Upper lobe of right lung (tissue), 1 donor: ENCODE measurements at regions not wholly inside any gene's neighbourhood (a gene's known extent, or its start where the extent isn't known, plus 50 kb on each side); places are given as distances from the start of the nearest gene placed in this dataset.

Experiments
- ATAC-seq: fragments of 200-7000 bp; cut with Tn5 transposase; one replicate; pipeline ENCODE4 v1.9.1; 2020; ENCODE audit warnings: mild to moderate bottlenecking, moderate library complexity
- DNase-seq: peaks from one replicate; pipeline ENCODE4 v3.0.0-alpha.2; 2020
- H3K27ac ChIP-seq: fragments of 200-600 bp; one replicate; pipeline ENCODE4 v1.8.0; 2022
- H3K27me3 ChIP-seq: fragments of 200-600 bp; one replicate; pipeline ENCODE4 v1.8.0; 2022; ENCODE audit warnings: mild to moderate bottlenecking
- H3K36me3 ChIP-seq: fragments of 200-600 bp; one replicate; pipeline ENCODE4 v1.8.0; 2022
- H3K4me1 ChIP-seq: fragments of 200-600 bp; one replicate; pipeline ENCODE4 v1.8.0; 2022
- H3K4me3 ChIP-seq: fragments of 200-600 bp; one replicate; pipeline ENCODE4 v1.8.0; 2022; ENCODE audit warnings: mild to moderate bottlenecking
- H3K9me3 ChIP-seq: fragments of 200-600 bp; one replicate; pipeline ENCODE4 v1.8.0; 2022
- intact Hi-C: fragments of 100-400 bp; cut with DNase I; formaldehyde crosslinking; loops from one replicate; pipeline ENCODE4 v1.11.0; 2022
- TF ChIP-seq, protein P1 (sequence below): fragments of 200-600 bp; IDR thresholded peaks from one replicate; pipeline ENCODE4 v1.8.0; 2022; ENCODE audit warnings: antibody characterized with exemption
- donor health status: DM: no; HTN: yes; CAD: no; lungs with severe emphysema.

DNA sequence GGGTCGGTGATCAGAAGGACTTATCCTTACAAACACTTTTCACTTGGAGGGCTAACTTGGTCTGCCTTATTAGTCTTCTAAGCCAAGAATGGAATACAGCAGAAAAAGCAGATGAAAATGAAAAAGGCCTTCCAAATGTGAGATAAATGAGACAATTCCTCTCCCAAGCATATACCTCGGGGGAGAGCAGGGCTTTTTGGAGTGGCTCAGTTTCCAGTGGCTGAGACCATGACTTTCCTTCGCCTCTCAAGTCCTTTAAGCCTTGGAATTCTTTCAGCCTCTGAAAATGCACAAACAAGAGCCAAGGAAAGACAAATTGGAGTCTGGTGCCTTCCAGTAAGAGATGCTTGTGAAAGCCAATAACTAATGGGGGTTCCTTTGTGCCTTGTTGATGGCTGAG lies 130.9 kb downstream of the DTWD1 start:
- Histone ChIP-seq H3K27ac (no peak overlapping the region), H3K36me3 (no peaks in the 10 kb centered on the region), H3K27me3 (no peaks in the 10 kb centered on the region), H3K9me3 (no peaks in the 10 kb centered on the region), H3K4me1 (no peaks in the 10 kb centered on the region), H3K4me3 (no peak overlapping the region)
- DNase-seq (no peak), ATAC-seq (no peak)
- intact Hi-C loops: no loop called here
- TF ChIP-seq, protein P1, sequence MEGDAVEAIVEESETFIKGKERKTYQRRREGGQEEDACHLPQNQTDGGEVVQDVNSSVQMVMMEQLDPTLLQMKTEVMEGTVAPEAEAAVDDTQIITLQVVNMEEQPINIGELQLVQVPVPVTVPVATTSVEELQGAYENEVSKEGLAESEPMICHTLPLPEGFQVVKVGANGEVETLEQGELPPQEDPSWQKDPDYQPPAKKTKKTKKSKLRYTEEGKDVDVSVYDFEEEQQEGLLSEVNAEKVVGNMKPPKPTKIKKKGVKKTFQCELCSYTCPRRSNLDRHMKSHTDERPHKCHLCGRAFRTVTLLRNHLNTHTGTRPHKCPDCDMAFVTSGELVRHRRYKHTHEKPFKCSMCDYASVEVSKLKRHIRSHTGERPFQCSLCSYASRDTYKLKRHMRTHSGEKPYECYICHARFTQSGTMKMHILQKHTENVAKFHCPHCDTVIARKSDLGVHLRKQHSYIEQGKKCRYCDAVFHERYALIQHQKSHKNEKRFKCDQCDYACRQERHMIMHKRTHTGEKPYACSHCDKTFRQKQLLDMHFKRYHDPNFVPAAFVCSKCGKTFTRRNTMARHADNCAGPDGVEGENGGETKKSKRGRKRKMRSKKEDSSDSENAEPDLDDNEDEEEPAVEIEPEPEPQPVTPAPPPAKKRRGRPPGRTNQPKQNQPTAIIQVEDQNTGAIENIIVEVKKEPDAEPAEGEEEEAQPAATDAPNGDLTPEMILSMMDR: no peak

DNA sequence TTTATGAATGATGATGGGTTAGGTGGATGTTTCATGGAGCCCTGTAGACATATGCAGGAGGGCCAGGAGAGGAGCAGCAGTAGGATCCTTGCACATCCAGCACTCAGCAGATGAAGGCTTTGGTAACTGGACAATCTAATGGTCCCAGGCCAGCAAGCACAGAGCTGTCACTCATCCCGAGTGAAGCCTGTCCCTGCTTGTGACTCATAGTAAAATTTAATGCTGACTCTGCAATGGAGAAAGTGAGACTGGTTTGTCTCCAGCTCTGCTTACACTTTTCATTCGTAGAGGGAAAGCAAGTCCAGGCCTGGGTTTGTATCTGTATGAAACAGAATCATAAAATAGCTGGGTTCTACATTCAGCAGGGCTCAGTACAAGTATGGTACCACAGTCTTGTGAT lies 131.7 kb downstream of the DTWD1 start:
- intact Hi-C loops: no loop called here
- TF ChIP-seq, protein P1: no peak
- DNase-seq (no peak), ATAC-seq (no peak)
- H3K27ac ChIP-seq: no peak overlapping the region
- no peak overlapping the region for H3K4me3 ChIP-seq
- no peaks in the 10 kb centered on the region for H3K36me3 ChIP-seq
- H3K9me3 ChIP-seq: no peaks in the 10 kb centered on the region
- H3K4me1 ChIP-seq: no peaks in the 10 kb centered on the region
- no peaks in the 10 kb centered on the region for H3K27me3 ChIP-seq

DNA sequence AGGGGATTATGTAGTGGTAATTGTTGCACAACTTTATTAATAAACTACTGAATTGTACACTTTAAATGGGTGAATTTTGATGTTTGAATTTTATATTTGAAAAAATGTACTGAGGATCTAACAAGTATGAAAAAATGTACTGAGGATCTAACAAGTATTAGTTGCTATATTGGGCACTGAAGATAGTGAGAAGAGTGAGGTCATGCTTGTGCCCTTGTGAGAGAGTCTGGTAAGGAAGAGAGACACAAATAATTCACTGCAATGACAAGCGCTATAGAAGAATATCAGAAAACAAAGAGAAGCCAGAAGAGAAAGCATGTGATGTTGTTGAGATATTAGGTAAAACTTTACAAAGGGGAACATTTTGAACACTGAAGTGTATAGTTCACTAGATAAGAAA lies 137.6 kb downstream of the DTWD1 start:
- no peak overlapping the region for H3K4me3 ChIP-seq
- H3K27ac ChIP-seq: no peak overlapping the region
- peaks cover 10% of the 10 kb centered on the region for H3K9me3 ChIP-seq
- no peaks in the 10 kb centered on the region for H3K36me3 ChIP-seq
- H3K4me1 ChIP-seq: no peaks in the 10 kb centered on the region
- TF ChIP-seq, protein P1: no peak
- no peaks in the 10 kb centered on the region for H3K27me3 ChIP-seq
- no peak for ATAC-seq
- intact Hi-C loops: no loop called here
- DNase-seq: no peak

DNA sequence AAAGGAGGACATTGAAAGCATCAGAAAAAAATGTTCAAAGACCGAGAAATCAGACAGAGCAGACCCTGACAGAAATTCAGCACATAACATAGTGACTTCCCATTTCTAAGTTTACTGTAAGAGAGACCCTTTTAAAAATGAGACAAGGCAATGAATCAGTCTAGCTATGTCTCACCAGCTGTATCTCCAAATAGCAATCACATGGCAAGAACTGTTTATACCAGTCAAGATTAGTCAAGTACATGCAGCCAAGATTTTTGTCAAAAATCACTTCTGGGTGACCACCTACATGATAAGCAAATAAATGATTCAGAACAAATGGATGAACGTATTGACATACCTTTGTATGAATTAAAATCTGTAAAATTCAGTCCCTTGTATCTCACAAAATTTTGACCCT lies 138.0 kb downstream of the DTWD1 start:
- DNase-seq (no peak), ATAC-seq (no peak)
- H3K36me3 ChIP-seq: no peaks in the 10 kb centered on the region
- peaks cover 10% of the 10 kb centered on the region for H3K9me3 ChIP-seq
- intact Hi-C loops: no loop called here
- H3K27ac ChIP-seq: no peak overlapping the region
- no peaks in the 10 kb centered on the region for H3K4me1 ChIP-seq
- no peak overlapping the region for H3K4me3 ChIP-seq
- no peaks in the 10 kb centered on the region for H3K27me3 ChIP-seq
- TF ChIP-seq, protein P1: no peak

DNA sequence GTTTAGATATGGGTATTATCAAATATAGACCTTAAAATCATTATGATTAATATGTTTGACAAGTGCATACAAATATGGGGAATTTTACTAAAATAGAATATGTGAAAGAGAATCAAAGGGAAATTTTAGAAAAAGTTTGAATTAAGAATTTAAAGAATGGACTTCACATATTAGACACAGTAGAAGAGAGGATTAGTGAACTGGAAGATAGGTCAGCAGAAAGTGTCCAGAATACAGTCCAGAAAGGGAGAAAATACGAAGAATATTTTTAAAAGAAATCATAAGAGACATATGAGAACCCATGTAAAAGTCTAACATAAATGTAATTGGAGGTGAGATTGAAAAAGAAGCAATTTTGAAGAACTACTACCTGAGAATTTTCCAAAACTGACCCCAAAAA lies 139.9 kb downstream of the DTWD1 start:
- TF ChIP-seq, protein P1: no peak
- H3K27ac ChIP-seq: no peak overlapping the region
- no peaks in the 10 kb centered on the region for H3K27me3 ChIP-seq
- no peaks in the 10 kb centered on the region for H3K4me1 ChIP-seq
- no peaks in the 10 kb centered on the region for H3K36me3 ChIP-seq
- H3K9me3 ChIP-seq: peaks cover 20% of the 10 kb centered on the region
- DNase-seq (no peak), ATAC-seq (no peak)
- H3K4me3 ChIP-seq: no peak overlapping the region
- intact Hi-C loops: no loop called here

DNA sequence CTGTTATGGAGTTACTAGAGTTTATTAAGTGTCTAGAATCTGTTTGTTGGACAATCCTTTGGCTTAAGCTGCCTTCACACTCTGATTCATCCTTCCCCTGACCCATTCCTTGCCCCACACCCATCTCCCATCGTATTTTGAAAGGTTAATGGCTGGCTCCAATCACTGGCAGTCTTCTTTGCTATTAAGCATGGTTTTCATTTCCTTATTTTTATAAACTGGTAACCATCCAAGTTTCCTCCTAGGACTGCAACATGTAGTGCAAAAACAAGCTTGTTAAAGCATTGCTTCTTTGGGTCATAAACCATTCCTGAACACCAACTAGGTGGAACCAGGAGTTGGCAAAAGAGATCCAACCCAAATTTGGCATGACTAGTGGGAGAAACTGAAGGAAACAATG lies 148.4 kb downstream of the DTWD1 start:
- ATAC-seq: no peak
- Histone ChIP-seq H3K4me3 (no peak overlapping the region), H3K27ac (no peak overlapping the region), H3K36me3 (no peaks in the 10 kb centered on the region), H3K9me3 (peaks cover 12% of the 10 kb centered on the region), H3K27me3 (no peaks in the 10 kb centered on the region), H3K4me1 (no peaks in the 10 kb centered on the region)
- TF ChIP-seq, protein P1: no peak
- intact Hi-C loops: no loop called here
- no peak for DNase-seq
